GM21381 (cell line): ENCODE measurements at regions not wholly inside any gene's neighbourhood (a gene's known extent, or its start where the extent isn't known, plus 50 kb on each side); places are given as distances from the start of the nearest gene placed in this dataset.
"Not testable (repeated sequence)": the region's sequence is repeated elsewhere in the genome, so short reads cannot be mapped to it uniquely, and the experiment has no call there.

Experiments used
- ATAC-seq: cut with Tn5 transposase; IDR thresholded peaks from one replicate; pipeline ENCODE4 v1.9.1; 2021; ENCODE audit warnings: mild to moderate bottlenecking, moderate library complexity; ENCODE audit not compliant: unreplicated experiment

DNA sequence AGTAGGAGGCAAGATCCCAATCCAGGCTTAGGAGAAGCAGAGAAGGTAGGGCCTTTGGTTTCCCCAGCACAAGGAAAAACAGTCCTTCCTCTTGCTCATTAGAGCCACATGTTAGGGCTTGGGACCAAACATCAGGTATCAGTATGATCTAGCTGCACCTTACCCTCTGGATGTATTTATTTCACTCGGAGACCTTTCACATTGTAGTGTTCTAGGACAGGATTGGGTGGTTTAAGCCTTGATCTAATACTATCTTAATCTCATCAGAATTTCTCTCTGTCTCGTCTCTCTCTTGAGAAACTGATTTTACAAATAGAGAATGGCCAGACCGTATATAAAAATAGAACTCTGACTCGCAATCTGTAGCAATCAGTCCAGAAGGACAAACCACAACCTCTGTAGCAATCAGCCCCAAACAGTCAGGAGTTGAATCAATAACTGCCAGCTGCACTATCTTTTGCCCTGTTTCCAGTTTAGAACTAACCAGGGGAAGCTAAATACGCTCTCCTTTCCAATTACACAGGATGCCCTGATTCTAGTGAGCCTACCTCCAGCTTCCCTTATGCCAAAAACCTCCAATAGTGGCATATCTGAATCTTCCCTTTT is 207.1 kb downstream of the TDRD15 start:
- no peak for ATAC-seq

DNA sequence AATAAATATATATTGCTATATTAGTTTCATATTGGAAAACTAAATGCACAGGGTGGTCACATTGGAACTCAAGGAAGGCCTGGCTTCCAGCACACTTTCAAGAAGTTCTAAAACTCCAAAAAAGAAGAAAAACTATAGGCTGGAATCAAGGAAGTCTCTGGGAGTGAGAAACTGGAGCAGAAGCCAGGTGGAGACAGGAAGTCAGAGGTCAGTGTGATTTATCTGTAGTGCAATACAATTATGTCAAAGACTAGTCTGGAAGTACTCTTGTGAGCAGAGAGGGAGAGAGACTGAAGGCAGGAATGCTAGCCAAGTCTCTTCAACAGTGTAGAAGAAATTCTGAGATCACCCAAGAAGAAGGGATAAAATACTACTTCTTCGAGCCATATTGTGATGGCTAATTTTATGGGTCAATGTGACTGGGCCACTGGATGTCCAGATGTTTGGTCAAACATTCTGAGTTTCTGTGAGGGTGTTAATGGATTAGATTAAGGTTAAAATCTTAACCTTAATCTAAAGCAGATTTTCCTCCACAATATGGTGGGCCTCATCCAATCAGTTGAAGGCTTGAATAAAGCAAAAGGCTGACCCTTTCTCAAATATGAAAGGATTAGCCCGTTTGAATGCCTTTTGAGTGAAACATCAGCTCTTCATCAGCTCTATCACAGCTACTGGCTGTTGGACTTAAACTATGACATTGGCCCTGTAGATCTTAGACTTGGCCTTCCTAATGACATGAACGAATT is 208.0 kb downstream of the TDRD15 start:
- no peak for ATAC-seq

DNA sequence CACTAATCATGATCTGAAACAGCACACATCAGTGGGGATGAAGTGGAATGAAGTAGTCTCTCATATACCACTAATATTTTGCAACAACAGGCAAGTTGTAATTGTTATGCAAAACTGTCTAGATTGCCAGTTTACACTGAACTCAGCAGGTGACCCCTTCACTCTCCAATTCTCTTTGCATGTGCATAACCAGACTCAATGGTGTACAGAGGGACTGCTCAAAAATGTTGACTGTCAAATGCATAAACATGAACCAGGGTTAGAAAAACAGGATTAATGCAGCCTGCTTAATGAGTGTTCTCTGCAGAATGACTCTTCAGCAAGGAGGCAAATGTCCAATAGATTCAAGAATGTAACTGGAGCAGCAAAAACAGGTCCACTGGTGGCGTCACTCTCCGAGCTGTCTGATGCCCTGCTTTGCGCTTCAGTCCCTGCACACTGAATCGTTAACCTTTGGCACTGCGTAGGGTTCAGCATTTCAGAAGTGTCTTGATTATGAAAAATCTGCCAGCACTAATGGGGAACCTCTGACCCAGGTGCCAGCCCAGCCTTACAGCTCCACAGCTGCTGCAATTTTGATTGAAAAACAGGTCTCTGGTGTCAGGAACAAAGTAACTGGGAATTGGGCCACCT is 209.3 kb downstream of the TDRD15 start:
- ATAC-seq, result no peak

DNA sequence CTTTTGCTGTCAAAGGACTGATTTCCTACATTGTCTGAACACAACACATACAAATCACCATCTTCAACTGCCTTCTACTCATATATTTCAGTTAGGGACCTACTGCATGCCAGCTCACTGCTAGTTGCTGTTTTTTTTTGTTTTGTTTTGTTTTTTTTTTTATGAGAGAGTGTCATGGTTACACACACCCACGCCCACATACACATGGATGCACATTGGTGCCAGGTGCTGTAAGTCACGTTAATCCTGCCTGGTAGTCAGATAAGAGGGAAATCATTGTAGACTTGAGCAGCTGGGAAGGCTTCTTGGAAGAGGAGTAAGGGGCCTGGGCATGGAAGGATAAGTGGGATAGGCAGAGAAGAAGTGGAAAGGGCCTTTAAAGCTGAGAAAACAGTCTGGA is 209.9 kb downstream of the TDRD15 start:
- no peak for ATAC-seq

DNA sequence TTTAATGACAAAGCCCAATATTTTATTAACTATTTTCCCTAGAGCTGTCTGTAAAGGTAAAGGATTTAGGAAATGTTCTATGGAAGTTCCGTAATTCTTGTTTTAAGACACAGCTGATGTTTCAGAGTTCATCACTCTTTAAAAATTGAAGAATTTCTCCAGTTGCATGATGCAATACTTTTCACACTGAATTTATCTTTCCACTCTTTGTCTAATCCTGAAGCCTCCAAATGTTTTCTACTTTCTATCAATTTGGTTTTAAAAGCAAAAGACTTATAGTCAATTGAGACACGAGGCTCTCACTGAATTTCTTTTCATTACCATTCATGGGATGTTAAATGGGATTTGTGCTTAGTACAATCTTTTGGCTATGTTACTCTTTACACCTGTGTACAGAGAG is 223.2 kb downstream of the TDRD15 start:
- ATAC-seq, result no peak

DNA sequence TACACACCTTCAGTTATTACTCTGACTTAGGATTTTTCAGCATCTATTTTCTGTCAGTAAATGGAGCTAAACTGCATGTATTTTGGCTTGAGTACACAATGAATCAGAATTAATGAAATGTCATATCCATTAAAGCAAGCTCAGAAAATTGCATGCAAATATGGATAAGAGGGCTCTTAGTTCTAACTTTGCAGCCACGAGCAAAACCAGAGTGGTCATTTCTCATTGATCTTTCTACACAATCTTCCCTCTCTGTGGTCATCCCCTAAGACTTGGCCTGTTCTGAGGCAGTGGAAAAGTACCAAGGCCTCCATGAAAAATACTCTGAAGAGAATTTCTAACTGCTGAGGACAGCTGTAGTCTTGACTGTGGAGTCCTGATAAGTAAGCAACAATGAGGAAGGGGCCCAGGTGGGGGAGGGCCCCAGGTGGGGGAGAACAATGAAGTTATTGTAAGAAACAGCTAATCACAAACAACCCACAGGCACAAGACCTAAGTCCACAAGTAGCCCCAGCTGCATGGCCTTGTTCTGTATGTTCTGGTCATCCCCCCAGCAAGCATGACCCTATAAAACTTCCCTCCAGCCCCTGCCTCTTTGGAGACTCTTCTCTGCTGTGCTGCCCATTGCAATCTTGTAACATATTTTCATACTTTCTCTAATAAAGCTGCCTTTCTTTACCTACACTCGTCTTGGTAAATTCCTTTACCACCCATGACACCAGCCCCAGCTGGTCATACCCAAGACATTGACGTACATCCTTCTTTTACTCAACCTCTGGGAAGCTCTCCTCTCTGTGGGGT is 230.3 kb downstream of the TDRD15 start:
- no peak for ATAC-seq

DNA sequence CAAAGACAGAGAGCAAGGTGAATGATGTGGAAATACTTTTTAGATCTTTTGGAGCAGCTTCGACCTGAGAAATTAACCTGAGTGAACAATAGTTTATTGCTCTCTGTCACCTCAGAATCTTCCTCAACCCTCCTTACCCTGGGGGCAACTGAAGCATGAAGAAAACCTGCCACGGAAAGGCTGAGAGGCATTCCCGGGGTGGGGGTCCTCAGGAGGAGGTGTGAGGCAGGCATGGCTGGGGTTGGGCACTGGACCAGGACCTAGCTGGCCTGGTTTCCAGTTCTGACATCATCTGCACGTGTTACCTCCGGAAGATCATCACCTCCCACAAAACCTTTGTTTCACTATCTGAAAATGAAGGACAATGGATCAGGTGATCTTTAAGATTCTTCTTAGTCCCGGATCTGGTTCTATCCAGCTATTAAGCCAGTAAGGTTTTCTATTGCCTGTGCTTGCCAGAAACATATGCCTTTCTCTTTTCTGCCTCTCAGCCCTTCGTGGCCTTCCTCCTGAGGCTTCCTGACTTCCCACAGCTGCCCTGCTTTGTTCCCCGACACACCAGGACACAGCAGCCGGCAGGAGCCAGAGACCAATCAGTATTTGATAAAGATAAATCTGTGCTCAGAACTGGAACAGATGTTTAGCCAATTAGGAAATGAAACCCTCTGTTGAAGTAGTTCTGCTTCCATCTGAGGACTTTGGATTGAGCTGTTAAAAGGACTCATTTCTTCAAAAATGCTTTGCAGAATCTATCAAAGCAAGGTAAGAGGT is 232.5 kb downstream of the TDRD15 start:
- no peak for ATAC-seq

DNA sequence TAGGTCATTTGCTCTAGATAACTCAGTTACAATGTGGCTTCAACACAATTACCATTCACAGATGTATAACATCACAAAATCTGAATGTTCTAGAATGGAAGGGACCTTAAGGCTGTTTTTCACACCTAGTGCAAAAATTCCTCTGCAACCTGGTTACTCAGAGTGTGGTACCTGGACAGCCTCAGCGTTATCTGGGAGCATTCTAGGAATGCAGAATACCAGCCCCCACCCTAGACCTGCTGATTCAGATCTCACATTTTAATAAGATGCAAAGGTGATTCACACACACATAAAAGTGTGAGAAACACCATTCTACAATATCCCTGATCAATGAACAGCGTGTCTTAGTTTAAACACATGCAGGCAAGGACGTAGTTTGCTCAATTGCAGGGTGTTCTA is 233.1 kb downstream of the TDRD15 start:
- ATAC-seq, result no peak

DNA sequence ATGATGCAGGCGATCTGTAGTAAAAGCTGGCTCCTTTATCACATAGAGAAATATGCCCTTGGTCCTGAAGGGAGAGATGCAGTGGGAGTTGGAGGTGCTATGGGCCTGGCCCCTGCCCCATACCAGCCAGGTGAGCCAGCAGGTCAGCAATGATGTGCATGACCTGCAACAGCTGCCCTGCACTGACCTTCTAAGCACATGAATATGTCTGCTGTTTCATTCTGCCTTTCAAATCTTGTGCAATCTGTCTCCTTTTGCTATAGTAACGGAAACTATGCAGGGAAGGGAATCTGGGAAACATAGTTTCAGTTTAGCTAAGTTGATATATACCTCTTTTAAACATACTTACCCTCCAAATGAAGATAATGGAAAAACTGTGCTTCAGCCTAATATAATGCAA is 235.2 kb downstream of the TDRD15 start:
- no peak for ATAC-seq

DNA sequence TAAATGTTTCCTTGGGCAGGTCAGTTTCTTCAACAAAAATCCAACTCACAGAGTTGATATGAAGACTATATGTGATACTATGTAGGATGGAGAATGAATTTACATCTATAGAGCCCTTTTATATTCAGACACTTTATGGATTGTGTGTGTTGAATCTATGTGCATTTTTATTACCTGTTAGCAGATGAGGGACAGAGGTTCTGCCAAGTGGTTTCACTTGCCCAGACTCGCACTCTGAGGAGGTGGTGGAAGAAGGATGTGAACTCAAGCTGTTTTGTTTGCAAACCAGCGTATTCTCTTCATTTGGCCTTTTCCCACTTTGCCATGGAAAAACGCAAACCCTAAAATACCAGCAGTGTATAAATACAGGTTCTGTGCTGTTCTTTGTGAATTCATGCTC is 237.6 kb downstream of the TDRD15 start:
- no peak for ATAC-seq

DNA sequence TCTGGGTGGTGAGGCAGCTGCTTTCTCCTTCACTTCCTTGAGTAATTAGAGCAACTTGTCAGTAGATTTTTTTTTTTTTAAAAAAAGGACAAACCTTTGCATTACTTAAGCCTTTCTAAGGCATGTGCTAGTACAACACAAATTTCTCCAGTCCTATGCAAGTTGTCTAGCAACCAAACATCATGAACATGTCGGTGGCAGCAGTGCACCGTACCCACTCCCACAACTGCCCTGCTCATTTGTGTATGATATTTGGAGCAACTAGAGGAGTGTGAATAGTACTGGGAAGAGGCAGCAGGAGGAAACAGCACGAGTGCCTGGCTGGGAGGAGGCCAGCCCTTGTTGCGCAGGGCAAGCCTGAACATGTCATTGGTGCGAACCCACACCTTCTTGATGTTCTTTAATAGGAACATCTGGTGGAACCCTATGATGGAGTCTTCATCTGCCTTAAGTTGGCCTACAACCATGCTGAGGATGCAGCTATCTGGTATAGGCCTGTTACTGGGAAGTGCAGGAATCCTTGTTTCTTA is 238.3 kb downstream of the TDRD15 start:
- no peak for ATAC-seq

DNA sequence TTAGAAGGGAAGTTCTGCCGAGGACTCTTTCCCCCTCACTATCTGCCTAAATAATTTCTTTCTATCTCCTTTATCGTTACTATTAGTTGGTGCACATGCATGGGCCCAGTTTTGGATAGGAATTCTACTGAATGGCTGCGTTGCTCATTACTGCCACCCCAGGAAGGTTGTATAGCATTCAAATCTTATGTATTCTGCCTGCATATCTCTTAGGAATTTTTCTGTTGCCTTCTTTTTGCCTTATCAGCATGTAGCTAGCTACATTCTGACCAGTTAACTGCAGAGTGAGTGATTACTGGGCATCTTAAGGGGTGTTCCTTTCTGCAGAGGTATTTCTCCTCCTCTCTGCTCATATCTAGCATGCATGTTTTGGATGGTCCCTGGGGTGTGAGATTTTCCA is 239.6 kb downstream of the TDRD15 start:
- no peak for ATAC-seq

DNA sequence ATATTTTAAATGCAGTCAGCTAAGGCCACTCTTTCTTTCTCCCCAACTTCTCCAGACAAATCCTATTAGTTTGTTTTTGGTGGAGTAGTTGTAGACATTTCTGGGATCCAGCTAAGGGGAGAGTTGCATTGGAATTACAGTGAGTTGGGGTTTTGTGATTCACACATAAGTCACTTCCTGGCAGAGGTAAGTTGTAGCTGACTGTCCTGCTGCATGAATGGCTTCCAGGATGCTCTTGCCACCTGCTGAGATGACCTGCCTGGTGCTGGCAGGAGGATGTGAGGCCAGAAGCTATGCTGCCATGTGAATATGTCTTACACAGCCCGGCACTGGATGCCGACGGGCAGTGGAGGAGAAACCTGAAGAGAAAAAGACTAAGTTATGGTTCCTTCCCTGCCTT is 243.7 kb downstream of the TDRD15 start:
- no peak for ATAC-seq

DNA sequence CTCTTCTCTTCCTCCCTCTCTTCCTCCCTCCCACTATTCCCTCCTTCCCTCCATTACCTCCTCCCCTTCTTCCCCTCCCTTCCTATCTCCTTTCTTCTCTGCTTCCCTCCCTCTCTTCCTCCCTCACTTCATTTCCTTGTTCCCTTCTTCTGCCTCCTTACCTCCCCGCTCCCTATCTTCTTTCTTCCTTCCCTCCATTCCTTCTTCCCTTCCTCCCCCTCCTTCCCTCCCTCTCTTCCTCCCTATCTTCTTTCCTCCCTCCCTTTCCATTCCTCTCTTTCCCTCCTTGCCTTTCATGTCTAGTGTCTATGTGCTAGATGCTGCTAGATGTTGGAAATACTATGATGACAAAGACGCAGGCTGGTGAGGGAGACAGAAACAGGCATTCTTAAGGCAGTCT is 246.0 kb downstream of the TDRD15 start:
- ATAC-seq, result no peak

DNA sequence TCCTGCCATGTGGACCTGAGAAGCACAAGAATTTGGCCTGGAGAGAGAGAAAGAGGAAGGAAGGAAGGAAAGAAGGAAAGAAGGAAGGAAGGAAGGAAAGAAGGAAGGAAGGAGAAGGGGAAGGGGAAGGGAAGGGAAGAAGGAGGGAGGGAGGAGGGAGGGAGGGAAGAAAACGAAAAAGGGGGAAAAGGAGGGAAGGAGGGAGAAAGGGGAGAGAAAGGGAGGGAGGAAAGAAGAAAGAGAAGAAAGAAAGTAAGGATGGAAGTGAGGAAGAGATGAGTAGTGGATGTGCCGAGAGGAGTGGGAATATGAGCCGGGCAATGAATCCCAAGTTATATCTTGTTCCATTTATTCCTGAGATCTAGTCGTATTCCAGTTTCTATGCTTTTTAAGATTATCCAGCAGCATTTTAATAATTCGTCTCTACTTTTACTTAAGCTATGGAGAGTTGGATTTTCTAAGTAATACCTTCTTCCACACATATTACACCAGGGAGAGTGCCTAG is 247.8 kb downstream of the TDRD15 start:
- ATAC-seq, result no peak

DNA sequence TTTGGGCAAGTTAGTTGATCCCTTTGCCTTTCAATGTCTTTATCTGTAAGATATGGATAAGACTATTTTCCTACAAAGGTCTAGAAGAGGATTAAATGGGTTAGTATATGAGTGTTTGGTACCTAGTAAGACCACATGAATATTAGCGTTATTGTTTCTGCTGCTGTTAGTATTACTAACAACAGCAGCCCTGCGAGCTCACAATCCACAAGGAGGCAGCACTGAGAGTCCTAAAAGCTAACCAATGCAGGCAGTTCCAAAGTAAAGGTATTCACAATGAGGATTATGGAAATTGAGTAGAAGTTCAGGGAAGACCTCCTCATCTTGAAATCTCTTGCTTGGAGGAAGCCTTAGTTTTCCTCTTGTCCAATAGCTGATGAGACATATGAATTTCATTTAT is 248.9 kb downstream of the TDRD15 start:
- peak; percentile 57 for ATAC-seq

DNA sequence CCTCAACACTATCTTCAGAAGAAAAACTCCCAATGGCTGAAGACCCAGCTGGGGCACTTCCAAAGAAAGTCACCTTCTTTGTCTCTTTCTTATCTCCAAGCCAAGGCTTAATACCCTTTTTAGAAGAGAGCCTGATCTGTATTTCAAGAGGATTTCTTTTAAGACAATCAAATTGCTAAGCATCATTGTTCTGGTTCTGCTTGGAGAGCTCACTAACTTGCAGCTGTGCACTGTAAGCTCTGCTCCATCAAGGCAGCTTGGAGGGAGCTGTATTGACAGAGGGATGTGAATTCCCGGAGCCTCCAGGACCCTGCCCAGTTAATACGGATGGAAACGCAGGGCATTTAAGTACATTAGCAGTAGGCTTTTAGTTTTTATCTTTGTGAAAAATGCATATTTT is 253.1 kb downstream of the TDRD15 start:
- no peak for ATAC-seq

DNA sequence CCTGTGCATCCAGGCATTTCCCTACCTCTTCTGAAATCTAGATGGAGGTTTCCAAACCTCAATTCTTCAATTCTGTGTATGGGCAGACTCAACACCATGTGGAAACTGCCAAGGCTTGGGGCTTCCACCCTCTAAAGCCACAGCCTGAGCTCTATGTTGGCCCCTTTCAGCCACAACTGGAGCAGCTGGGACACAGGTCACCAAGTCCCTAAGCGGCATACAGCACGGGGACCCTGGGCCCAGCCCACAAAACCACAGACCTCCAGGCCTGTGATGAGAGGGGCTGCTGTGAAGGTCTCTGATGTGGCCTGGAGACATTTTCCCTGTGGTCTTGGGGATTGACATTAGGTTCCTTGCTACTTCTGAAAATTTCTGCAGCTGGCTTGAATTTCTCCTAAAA is 255.4 kb downstream of the TDRD15 start:
- no peak for ATAC-seq

DNA sequence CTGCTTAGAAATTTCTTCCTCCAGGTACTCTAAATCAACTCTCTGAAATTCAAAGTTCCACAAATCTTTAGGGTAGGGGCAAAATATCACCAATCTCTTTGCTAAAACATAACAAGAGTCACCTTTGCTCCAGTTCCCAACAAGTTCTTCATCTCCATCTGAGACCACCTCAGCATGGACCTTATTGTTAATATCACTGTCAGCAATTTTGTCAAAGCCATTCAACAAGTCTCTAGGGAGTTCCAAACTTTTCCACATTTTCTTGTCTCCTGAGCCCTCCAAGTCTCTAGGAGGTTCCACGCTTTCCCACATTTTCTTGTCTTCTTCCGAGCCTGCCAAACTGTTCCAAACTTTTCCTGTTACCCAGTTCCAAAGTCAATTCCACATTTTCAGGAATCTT is 255.9 kb downstream of the TDRD15 start:
- not testable (repeated sequence) for ATAC-seq

DNA sequence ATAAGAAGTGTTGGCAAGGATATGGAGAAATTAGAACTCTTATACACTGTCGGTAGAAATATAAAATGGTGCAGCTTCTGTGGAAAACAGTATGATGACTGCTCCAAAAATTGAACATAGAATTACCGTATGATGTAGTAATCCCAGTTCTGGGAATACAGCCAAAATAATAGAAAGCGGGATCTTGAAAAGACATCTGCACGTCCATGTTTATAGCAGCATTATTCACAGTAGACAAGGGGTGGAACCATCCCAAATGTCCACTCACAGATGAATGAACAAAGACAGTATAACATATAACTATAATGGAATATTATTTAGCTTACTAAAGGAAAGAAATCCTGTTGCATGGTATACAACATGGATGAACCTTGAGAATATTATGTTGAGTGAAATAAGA is 257.7 kb downstream of the TDRD15 start:
- ATAC-seq, result no peak
